ENCODE measurements at regions not wholly inside any gene's neighbourhood (a gene's known extent, or its start where the extent isn't known, plus 50 kb on each side); places are given as distances from the start of the nearest gene placed in this dataset.
"Not testable (repeated sequence)": the region's sequence is repeated elsewhere in the genome, so short reads cannot be mapped to it uniquely, and the experiment has no call there.

DNA sequence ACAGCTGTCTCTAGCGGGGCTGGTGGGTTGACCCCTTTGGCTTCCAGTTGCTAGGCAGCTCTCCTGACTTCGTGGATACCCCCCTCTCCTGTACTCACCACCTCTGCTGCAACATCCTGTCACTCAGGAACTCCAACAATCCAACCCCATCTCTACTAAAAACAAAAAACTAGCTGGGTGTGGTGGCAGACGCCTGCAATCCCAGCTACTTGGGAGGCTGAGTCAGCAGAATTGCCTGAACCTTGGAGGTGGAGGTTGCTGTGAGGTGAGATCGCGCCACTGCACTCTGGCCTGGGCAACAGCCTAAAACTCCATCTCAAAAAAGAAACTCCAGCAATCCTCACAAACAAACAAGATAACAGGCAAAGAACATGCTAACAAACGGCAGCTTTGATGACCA is 162.4 kb downstream of the TRIM43 start:
- TF ChIP-seq POLR2A (IDR thresholded peaks at IDR 0.05), result not testable (repeated sequence)
- TF ChIP-seq, protein P1, sequence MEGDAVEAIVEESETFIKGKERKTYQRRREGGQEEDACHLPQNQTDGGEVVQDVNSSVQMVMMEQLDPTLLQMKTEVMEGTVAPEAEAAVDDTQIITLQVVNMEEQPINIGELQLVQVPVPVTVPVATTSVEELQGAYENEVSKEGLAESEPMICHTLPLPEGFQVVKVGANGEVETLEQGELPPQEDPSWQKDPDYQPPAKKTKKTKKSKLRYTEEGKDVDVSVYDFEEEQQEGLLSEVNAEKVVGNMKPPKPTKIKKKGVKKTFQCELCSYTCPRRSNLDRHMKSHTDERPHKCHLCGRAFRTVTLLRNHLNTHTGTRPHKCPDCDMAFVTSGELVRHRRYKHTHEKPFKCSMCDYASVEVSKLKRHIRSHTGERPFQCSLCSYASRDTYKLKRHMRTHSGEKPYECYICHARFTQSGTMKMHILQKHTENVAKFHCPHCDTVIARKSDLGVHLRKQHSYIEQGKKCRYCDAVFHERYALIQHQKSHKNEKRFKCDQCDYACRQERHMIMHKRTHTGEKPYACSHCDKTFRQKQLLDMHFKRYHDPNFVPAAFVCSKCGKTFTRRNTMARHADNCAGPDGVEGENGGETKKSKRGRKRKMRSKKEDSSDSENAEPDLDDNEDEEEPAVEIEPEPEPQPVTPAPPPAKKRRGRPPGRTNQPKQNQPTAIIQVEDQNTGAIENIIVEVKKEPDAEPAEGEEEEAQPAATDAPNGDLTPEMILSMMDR (IDR thresholded peaks at IDR 0.05), result not testable (repeated sequence)
